Stimulated activated CD8-positive, alpha-beta memory T cell treated with anti-CD3 and anti-CD28 coated beads, Interleukin-4, amount 100 ng/mL, for 24 hours (primary cell): ENCODE measurements at regions not wholly inside any gene's neighbourhood (a gene's known extent, or its start where the extent isn't known, plus 50 kb on each side); places are given as distances from the start of the nearest gene placed in this dataset.

ENCODE experiments used
- DNase-seq: peaks from one replicate; pipeline ENCODE4 v3.0.0-alpha.2; 2020; ENCODE audit warnings: low read depth

GRCh38 chr16:80080287-80080851, 460.4 kb upstream of the DYNLRB2 start:
- DNase-seq: no peak

GRCh38 chr16:80079072-80079471, 461.7 kb upstream of the DYNLRB2 start:
- no peak for DNase-seq

GRCh38 chr16:80077696-80078095, 463.1 kb upstream of the DYNLRB2 start:
- no peak for DNase-seq

GRCh38 chr16:80074329-80074728, 466.5 kb upstream of the DYNLRB2 start:
- DNase-seq: no peak

GRCh38 chr16:80071964-80072456, 468.8 kb upstream of the DYNLRB2 start:
- DNase-seq: no peak

- no peak for DNase-seq
Observed at GRCh38 chr16:80066805-80067580, 466.5 kb upstream of the MAF start.

- DNase-seq: no peak
Observed at GRCh38 chr16:80065541-80065940, 465.0 kb upstream of the MAF start.

- DNase-seq: no peak
Observed at GRCh38 chr16:80063713-80064069, 463.2 kb upstream of the MAF start.

GRCh38 chr16:80063031-80063712, 462.6 kb upstream of the MAF start:
- no peak for DNase-seq

- DNase-seq: no peak
Observed at GRCh38 chr16:80062361-80063030, 462.0 kb upstream of the MAF start.

- no peak for DNase-seq
Observed at GRCh38 chr16:80060470-80060869, 459.9 kb upstream of the MAF start.

- DNase-seq: no peak
Observed at GRCh38 chr16:80059836-80060235, 459.3 kb upstream of the MAF start.

- DNase-seq: no peak
Observed at GRCh38 chr16:80058214-80058613, 457.7 kb upstream of the MAF start.

GRCh38 chr16:80056324-80056723, 455.8 kb upstream of the MAF start:
- no peak for DNase-seq

- no peak for DNase-seq
Observed at GRCh38 chr16:80055831-80056230, 455.3 kb upstream of the MAF start.

- no peak for DNase-seq
Observed at GRCh38 chr16:80054647-80055046, 454.1 kb upstream of the MAF start.

- DNase-seq: no peak
Observed at GRCh38 chr16:80051040-80051439, 450.5 kb upstream of the MAF start.

GRCh38 chr16:80048250-80048649, 447.7 kb upstream of the MAF start:
- no peak for DNase-seq

GRCh38 chr16:80047842-80048241, 447.3 kb upstream of the MAF start:
- no peak for DNase-seq

- no peak for DNase-seq
Observed at GRCh38 chr16:80046848-80047247, 446.3 kb upstream of the MAF start.

GRCh38 chr16:80046261-80046660, 445.7 kb upstream of the MAF start:
- DNase-seq: no peak

GRCh38 chr16:80045861-80046260, 445.3 kb upstream of the MAF start:
- DNase-seq: no peak

- DNase-seq: no peak
Observed at GRCh38 chr16:80041410-80041809, 440.9 kb upstream of the MAF start.
